ENCODE measurements at regions not wholly inside any gene's neighbourhood (a gene's known extent, or its start where the extent isn't known, plus 50 kb on each side); places are given as distances from the start of the nearest gene placed in this dataset.

DNA sequence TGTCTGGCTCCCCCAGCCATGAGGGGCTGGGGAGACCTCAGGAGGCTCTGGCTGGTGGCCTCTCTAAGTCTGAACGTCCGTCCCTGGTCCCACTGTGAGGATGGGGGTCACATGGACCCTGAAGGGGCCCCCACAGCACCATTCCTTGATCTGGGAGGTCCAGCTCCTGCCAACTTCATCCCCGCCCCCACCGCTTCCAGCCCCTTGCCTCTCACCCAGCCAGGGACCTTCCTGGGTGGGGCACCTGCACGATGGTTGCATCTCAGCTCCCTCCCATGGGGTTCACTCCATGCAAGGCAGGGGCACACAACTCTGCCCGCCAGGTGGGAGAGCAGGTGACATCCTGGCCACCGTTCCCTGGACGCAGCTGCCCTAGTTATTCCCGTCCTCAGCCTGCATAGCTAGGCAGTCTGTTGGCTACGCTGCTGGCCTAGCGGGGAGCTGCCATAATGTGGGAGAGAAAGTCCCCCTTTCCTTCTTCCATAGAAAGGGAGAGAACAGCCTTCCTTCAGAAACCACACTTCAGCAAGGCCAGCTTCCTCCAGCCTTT lies 217.9 kb upstream of the RPL38 start:
- intact Hi-C loops (cut with micrococcal nuclease): no loop called here

More for the DNA sequence above, 217.9 kb upstream of the RPL38 start:
- no peak overlapping the region for H2AFZ ChIP-seq (ENCODE audit: low read depth, low read length, poor library complexity, severe bottlenecking)
- H3K27ac ChIP-seq (ENCODE audit: low read depth, low read length): no peak overlapping the region
- ChIA-PET POLR2A (no interaction called here), RAD21 (ENCODE audit: low non-redundant PET in 1 of 2, low total read pairs in 2 of 2, uncharacterized antibody in 2 of 2, unreplicated experiment in 2 of 2) (no interaction called here), CTCF (interaction anchor here (0.6 to 1.9 kb wide), 2 partner anchors 13 to 205 kb away, joined by 3 to 10 read pairs; no protein-coding TSS in a partner anchor)
- no peaks in the 10 kb centered on the region for H3K9me2 ChIP-seq (ENCODE audit: insufficient read depth)
- H3K4me1 ChIP-seq (ENCODE audit: control insufficient read depth in 1 of 2, insufficient read depth in 2 of 2, low read length in 2 of 2): no peaks in the 10 kb centered on the region
- H4K20me1 ChIP-seq (ENCODE audit: insufficient read depth): no peaks in the 10 kb centered on the region
- DNase-seq (ENCODE audit: low read depth, low spot score): no peak
- peaks cover 22% of the 10 kb centered on the region; the same call in 1 of the 2 replicates for H3K27me3 ChIP-seq (ENCODE audit: insufficient read depth, low read length)
- ATAC-seq: no peak
- no peak overlapping the region for H3K9ac ChIP-seq (ENCODE audit: low read length)
- H3K79me2 ChIP-seq (ENCODE audit: insufficient read depth, low read length): no peaks in the 10 kb centered on the region
- no peak overlapping the region for H3K4me2 ChIP-seq (ENCODE audit: low read length)
- no peaks in the 10 kb centered on the region for H3K36me3 ChIP-seq (ENCODE audit: control insufficient read depth in 1 of 2, insufficient read depth in 2 of 2, low read length in 2 of 2)
- TF ChIP-seq ATF3 (IDR thresholded peaks at IDR 0.05) (no peak), CEBPB (IDR thresholded peaks at IDR 0.05; ENCODE audit: low read depth) (no peak), REST (IDR thresholded peaks at IDR 0.05; ENCODE audit: low read depth) (no peak), SIN3A (IDR thresholded peaks at IDR 0.05; ENCODE audit: low read depth) (no peak), TCF7L2 (IDR thresholded peaks at IDR 0.05; ENCODE audit: borderline replicate concordance, extremely low read depth, insufficient read depth, insufficient read length) (no peak), FOSL1 (IDR thresholded peaks at IDR 0.05; ENCODE audit: low read depth) (no peak), POLR2AphosphoS5 (IDR thresholded peaks at IDR 0.05; ENCODE audit: low read depth, low read length) (no peak), CBX3 (IDR thresholded peaks at IDR 0.05; ENCODE audit: low read depth) (no peak), JUND (IDR thresholded peaks at IDR 0.05) (no peak), EZH2phosphoT487 (IDR thresholded peaks at IDR 0.05; ENCODE audit: borderline replicate concordance) (no peak), ZNF274 (IDR thresholded peaks at IDR 0.05; ENCODE audit: low read depth, low read length) (no peak), YY1 (IDR thresholded peaks at IDR 0.05; ENCODE audit: extremely low read depth, insufficient replicate concordance, low read depth, low read length) (no peak), RAD21 (IDR thresholded peaks at IDR 0.05; ENCODE audit: low read depth) (no peak), EGR1 (IDR thresholded peaks at IDR 0.05; ENCODE audit: low read depth) (no peak), ELF1 (IDR thresholded peaks at IDR 0.05; ENCODE audit: borderline replicate concordance, low read depth) (no peak)
- TF ChIP-seq, protein P1, sequence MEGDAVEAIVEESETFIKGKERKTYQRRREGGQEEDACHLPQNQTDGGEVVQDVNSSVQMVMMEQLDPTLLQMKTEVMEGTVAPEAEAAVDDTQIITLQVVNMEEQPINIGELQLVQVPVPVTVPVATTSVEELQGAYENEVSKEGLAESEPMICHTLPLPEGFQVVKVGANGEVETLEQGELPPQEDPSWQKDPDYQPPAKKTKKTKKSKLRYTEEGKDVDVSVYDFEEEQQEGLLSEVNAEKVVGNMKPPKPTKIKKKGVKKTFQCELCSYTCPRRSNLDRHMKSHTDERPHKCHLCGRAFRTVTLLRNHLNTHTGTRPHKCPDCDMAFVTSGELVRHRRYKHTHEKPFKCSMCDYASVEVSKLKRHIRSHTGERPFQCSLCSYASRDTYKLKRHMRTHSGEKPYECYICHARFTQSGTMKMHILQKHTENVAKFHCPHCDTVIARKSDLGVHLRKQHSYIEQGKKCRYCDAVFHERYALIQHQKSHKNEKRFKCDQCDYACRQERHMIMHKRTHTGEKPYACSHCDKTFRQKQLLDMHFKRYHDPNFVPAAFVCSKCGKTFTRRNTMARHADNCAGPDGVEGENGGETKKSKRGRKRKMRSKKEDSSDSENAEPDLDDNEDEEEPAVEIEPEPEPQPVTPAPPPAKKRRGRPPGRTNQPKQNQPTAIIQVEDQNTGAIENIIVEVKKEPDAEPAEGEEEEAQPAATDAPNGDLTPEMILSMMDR (IDR thresholded peaks at IDR 0.05 in 2 of 3, conservative IDR thresholded peaks at IDR 0.05 in 1 of 3; ENCODE audit: borderline replicate concordance in 1 of 3, insufficient read depth in 1 of 3, low read depth in 2 of 3, low read length in 2 of 3): no peak
- H3K4me3 ChIP-seq (replicated peaks in 1 of 2; ENCODE audit: low read depth in 1 of 2, low read length in 2 of 2): no peak overlapping the region
- BruUV-seq (replicated peaks): no TSS peak
- H3K9me3 ChIP-seq (ENCODE audit: control insufficient read depth in 1 of 2, insufficient read depth in 1 of 2, low read depth in 1 of 2, low read length in 2 of 2): no peaks in the 10 kb centered on the region

All from HCT116 (cell line).